Muscle layer of duodenum (tissue), 2 donors: ENCODE measurements at regions not wholly inside any gene's neighbourhood (a gene's known extent, or its start where the extent isn't known, plus 50 kb on each side); places are given as distances from the start of the nearest gene placed in this dataset.

Source experiments
- H3K27ac ChIP-seq: one replicate; pipeline ENCODE4 v1.7.0; 2013; ENCODE audit warnings: mild to moderate bottlenecking, low read length
- H3K27me3 ChIP-seq: one replicate; pipeline ENCODE4 v1.7.0; 2013; ENCODE audit warnings: low read depth, mild to moderate bottlenecking, control low read depth, low read length
- H3K36me3 ChIP-seq, 2 donors: one replicate each; pipeline ENCODE4 v1.7.0; 2013; ENCODE audit warnings: low read length in 2 of 2, control low read depth in 1 of 2, mild to moderate bottlenecking in 1 of 2; ENCODE audit not compliant: insufficient read depth in 2 of 2, control insufficient read depth in 1 of 2
- H3K4me1 ChIP-seq, 2 donors: one replicate each; pipeline ENCODE4 v1.7.0; 2013; ENCODE audit warnings: low read length in 2 of 2, mild to moderate bottlenecking in 2 of 2, control low read depth in 1 of 2, moderate library complexity in 1 of 2; ENCODE audit not compliant: insufficient read depth in 2 of 2, control insufficient read depth in 1 of 2
- H3K4me3 ChIP-seq, 2 donors: one replicate each; pipeline ENCODE4 v1.7.0; 2013; ENCODE audit warnings: low read length in 2 of 2, low read depth in 1 of 2, mild to moderate bottlenecking in 1 of 2
- H3K9me3 ChIP-seq, 2 donors: one replicate each; pipeline ENCODE4 v1.7.0; 2013; ENCODE audit warnings: low read length in 2 of 2, control low read depth in 1 of 2, mild to moderate bottlenecking in 1 of 2; ENCODE audit not compliant: control insufficient read depth in 1 of 2
- donor health status: healthy.

- H3K4me3 ChIP-seq = no peak overlapping the region
- no peak overlapping the region for H3K27ac ChIP-seq
- no peaks in the 10 kb centered on the region for H3K27me3 ChIP-seq
- H3K9me3 ChIP-seq = peaks cover 0 to 7% of the 10 kb centered on the region in 2 donors
- H3K36me3 ChIP-seq = no peaks in the 10 kb centered on the region
- no peaks in the 10 kb centered on the region for H3K4me1 ChIP-seq
These were observed 55.4 kb downstream of the GSX1 start for GRCh38 chr13:27847669-27848068.

- H3K27me3 ChIP-seq = peaks cover 4% of the 10 kb centered on the region
- H3K27ac ChIP-seq = peak overlapping the region; percentile 39
- H3K4me1 ChIP-seq = no peaks in the 10 kb centered on the region
- no peak overlapping the region for H3K4me3 ChIP-seq
- H3K9me3 ChIP-seq = no peaks in the 10 kb centered on the region
- H3K36me3 ChIP-seq = no peaks in the 10 kb centered on the region
These were observed 59.0 kb downstream of the GSX1 start for GRCh38 chr13:27851096-27851850.

DNA sequence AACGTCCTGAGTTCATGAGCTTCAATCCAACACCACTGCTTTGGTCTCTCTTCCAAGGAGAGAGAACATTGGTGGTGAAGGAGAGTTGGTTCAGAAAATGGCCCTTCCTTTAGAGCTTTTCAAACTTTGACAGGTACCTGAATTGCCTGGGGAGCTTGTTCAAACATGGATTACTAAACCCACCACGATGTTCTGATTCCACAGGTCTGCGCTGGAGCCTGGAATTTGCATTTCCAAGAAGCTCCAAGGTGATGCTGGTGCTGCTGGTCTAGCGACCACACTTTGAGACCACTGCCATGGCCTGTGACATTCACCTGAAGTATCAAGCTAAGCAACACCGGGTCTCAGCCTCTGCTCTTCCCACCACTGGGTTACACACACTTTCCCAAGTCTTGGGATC lies 60.2 kb downstream of the GSX1 start:
- Histone ChIP-seq H3K36me3 (no peaks in the 10 kb centered on the region), H3K4me1 (no peaks in the 10 kb centered on the region), H3K27ac (no peak overlapping the region), H3K4me3 (no peak overlapping the region), H3K27me3 (peaks cover 4% of the 10 kb centered on the region), H3K9me3 (no peaks in the 10 kb centered on the region)

GRCh38 chr13:27853335-27853734 lies 61.1 kb downstream of the GSX1 start:
- H3K4me3 ChIP-seq = no peak overlapping the region
- H3K27me3 ChIP-seq = peaks cover 4% of the 10 kb centered on the region
- no peaks in the 10 kb centered on the region for H3K4me1 ChIP-seq
- H3K36me3 ChIP-seq = no peaks in the 10 kb centered on the region
- no peaks in the 10 kb centered on the region for H3K9me3 ChIP-seq
- no peak overlapping the region for H3K27ac ChIP-seq

DNA sequence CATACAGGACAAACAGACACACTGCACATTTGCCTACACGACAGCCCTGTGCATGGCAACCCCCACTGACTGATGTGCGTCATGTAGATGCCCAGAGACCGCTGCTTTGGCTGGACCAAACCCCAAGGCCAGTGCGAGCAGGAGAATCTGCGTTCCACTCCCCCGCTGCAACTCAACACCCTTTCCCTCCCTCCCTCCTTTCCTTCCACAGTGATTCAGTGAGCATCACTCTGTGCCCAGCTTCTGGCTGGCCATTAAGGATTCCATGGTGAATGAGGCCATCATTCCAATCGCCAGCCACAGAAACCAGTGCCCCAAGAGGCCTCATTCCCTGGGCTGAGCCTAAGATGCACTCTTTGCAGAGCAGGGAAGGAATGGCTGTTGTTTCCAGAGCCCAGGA lies 61.6 kb downstream of the GSX1 start:
- no peak overlapping the region for H3K4me3 ChIP-seq
- no peaks in the 10 kb centered on the region for H3K4me1 ChIP-seq
- no peak overlapping the region for H3K27ac ChIP-seq
- peaks cover 4% of the 10 kb centered on the region for H3K27me3 ChIP-seq
- no peaks in the 10 kb centered on the region for H3K9me3 ChIP-seq
- H3K36me3 ChIP-seq = no peaks in the 10 kb centered on the region

DNA sequence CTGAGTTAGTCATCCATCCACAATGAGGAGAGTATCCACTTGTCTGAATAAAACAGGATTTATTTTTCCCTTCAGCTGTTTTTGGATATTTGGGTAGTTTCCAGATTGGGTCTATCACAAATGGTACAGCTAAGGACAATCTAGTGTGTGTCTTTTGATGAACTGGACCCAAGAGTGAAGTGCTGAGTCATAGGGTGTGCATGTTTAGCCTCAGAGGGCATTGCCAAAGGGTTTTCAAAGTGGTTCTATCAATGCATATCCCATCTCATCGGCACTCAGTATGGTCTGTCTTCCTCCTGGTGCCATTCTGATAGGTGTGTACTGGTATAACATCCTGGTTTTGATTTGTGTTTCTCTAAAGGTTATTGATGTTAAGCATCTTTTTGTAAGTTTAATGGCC lies 62.3 kb downstream of the GSX1 start:
- no peaks in the 10 kb centered on the region for H3K4me1 ChIP-seq
- no peak overlapping the region for H3K4me3 ChIP-seq
- peaks cover 4% of the 10 kb centered on the region for H3K27me3 ChIP-seq
- no peaks in the 10 kb centered on the region for H3K36me3 ChIP-seq
- no peak overlapping the region for H3K27ac ChIP-seq
- H3K9me3 ChIP-seq = no peaks in the 10 kb centered on the region

- Histone ChIP-seq H3K9me3 (no peaks in the 10 kb centered on the region), H3K4me3 (no peak overlapping the region), H3K27me3 (peaks cover 8% of the 10 kb centered on the region), H3K36me3 (no peaks in the 10 kb centered on the region), H3K4me1 (no peaks in the 10 kb centered on the region), H3K27ac (no peak overlapping the region)
These were observed 63.1 kb downstream of the GSX1 start for GRCh38 chr13:27855381-27855780.

DNA sequence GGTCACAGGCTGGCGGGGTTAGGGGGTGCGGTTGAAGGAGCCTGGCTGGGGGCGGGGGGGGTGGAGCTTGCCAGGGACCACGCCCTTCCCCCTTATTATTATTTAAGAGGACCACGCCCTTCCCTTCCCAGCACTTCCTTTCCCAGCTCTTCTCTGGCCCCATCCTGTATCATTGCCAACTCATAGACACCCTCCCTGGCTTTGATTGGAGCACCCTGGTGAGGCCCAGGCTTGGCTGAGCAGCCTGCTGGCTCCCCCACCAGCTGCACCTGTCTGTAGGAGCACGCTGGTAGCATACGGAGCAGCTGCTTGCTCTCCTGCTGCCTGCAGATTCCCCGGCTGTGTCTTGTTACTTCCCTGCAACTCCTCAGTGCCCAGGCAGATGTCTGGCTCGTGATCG lies 62.5 kb upstream of the PDX1 start:
- peaks cover 8% of the 10 kb centered on the region for H3K27me3 ChIP-seq

DNA sequence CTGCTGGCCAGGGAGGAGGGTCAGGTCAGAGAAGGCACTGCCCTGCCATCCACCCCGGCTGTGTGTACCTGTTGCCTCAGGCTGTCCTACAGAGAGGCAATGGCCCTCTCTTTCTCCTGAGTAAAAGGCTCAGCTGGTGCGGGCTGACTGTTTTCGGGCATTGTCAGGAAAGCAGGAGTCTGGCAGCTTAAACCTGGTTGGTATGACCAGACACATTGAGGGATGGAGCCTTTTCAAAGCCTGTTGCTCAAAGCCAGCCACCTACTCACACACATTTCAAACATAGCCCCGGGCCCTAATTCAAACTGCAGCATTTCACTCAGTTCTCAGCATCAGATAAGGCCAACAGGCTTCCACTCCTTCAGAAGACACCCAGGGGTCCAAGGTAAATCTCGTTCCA lies 61.8 kb upstream of the PDX1 start:
- no peaks in the 10 kb centered on the region for H3K36me3 ChIP-seq
- H3K9me3 ChIP-seq = no peaks in the 10 kb centered on the region
- no peaks in the 10 kb centered on the region for H3K4me1 ChIP-seq
- H3K4me3 ChIP-seq = no peak overlapping the region
- H3K27ac ChIP-seq = no peak overlapping the region
- H3K27me3 ChIP-seq = peaks cover 8% of the 10 kb centered on the region

More for the DNA sequence above, 62.5 kb upstream of the PDX1 start:
- Histone ChIP-seq H3K4me3 (no peak overlapping the region), H3K27ac (no peak overlapping the region), H3K4me1 (no peaks in the 10 kb centered on the region), H3K9me3 (no peaks in the 10 kb centered on the region), H3K36me3 (no peaks in the 10 kb centered on the region)

DNA sequence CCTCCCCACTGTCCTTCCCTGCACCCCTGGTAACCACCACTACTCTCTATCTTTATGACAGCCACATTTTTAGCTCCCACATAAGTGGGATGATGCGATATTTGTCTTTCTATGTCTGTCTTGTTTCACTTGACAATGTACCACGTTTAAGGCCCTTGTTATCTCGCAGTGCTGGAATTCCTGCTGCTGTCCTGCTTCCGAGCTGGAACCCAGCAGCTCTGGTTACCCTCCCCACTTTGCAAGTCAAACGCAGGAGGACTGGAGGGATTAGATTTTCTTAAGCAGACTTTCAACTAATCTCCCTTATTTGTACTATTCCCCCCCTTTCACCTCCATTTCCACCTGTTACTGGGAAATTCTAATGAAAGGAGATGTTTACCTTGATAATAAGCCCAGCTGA lies 59.1 kb upstream of the PDX1 start:
- no peak overlapping the region for H3K27ac ChIP-seq
- H3K36me3 ChIP-seq = no peaks in the 10 kb centered on the region
- H3K27me3 ChIP-seq = peaks cover 11% of the 10 kb centered on the region
- H3K9me3 ChIP-seq = no peaks in the 10 kb centered on the region
- H3K4me1 ChIP-seq = no peaks in the 10 kb centered on the region
- no peak overlapping the region for H3K4me3 ChIP-seq

GRCh38 chr13:27861165-27861564 lies 58.6 kb upstream of the PDX1 start:
- Histone ChIP-seq H3K27ac (no peak overlapping the region), H3K9me3 (no peaks in the 10 kb centered on the region), H3K4me3 (no peak overlapping the region), H3K4me1 (no peaks in the 10 kb centered on the region), H3K36me3 (no peaks in the 10 kb centered on the region), H3K27me3 (peaks cover 11% of the 10 kb centered on the region)
